ENCODE measurements at regions not wholly inside any gene's neighbourhood (a gene's known extent, or its start where the extent isn't known, plus 50 kb on each side); places are given as distances from the start of the nearest gene placed in this dataset.

DNA sequence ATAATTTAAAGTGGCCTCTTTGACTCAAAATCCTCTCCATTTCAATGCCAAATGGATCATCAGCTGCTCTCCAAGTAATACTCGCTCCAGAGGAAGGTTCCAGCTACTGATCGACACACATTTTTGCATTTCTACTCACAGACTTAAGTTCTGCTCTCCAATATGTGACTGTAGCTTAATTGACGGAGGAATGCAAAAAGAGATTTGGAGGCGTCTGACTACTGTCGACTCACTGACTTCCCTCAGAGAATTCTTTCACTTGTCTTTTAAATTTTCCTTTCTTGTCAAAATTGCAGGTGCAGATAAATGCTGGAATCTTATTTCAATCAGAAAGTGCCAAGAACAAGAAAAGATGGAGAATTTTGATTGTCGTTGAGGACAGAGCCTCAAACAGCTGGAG is 84.1 kb upstream of the PAPOLG start:
- TF ChIP-seq TEAD4 (IDR thresholded peaks at IDR 0.05) (no peak), MAX (IDR thresholded peaks at IDR 0.05) (no peak), RAD21 (IDR thresholded peaks at IDR 0.05; ENCODE audit: low read depth) (no peak), NFIC (IDR thresholded peaks at IDR 0.05) (no peak), YY1 (IDR thresholded peaks at IDR 0.05; ENCODE audit: low read depth) (no peak), CEBPB (IDR thresholded peaks at IDR 0.05) (no peak), ZBTB7A (IDR thresholded peaks at IDR 0.05; ENCODE audit: low read depth) (no peak), EGR1 (IDR thresholded peaks at IDR 0.05) (no peak), REST (IDR thresholded peaks at IDR 0.05; ENCODE audit: low read depth) (no peak), EP300 (IDR thresholded peaks at IDR 0.05; ENCODE audit: borderline replicate concordance) (no peak), CREB1 (IDR thresholded peaks at IDR 0.05; ENCODE audit: low read depth) (no peak), USF1 (IDR thresholded peaks at IDR 0.05) (no peak), TAF1 (IDR thresholded peaks at IDR 0.05; ENCODE audit: low read depth) (no peak), TCF12 (IDR thresholded peaks at IDR 0.05; ENCODE audit: low read depth) (no peak), FOXM1 (IDR thresholded peaks at IDR 0.05; ENCODE audit: borderline replicate concordance, low read depth) (no peak)

- TF ChIP-seq NFIC (IDR thresholded peaks at IDR 0.05) = no peak
- TF ChIP-seq USF1 (IDR thresholded peaks at IDR 0.05) = no peak
- TF ChIP-seq RAD21 (IDR thresholded peaks at IDR 0.05; ENCODE audit: low read depth) = peak; percentile 72
- no peak for TF ChIP-seq TEAD4 (IDR thresholded peaks at IDR 0.05)
- no peak for TF ChIP-seq TCF12 (IDR thresholded peaks at IDR 0.05; ENCODE audit: low read depth)
Measured at GRCh38 chr2:60674524-60675165, 81.4 kb upstream of the PAPOLG start.

DNA sequence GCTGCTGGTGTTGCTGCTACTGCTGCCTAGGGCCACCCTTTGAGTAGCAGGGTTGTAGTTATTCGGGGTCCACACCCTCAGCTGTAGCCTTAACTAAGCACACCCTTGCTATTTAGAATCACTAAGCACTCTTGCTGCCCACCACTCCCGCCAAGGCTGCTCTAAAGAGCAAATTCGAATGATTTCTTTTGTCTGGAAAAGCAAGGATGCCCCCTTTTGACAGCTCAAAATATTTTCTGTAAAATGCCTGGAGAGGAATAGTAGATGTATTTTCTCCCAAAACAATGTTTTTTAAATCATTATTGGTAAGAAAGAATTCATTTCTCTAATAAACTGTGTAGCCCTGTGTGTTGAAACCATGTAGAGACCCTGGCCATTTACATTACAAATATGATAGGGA is 80.8 kb upstream of the PAPOLG start:
- TF ChIP-seq TEAD4 (IDR thresholded peaks at IDR 0.05) (no peak), TAF1 (IDR thresholded peaks at IDR 0.05; ENCODE audit: low read depth) (no peak), FOXM1 (IDR thresholded peaks at IDR 0.05; ENCODE audit: borderline replicate concordance, low read depth) (no peak), CEBPB (IDR thresholded peaks at IDR 0.05) (no peak)

- TF ChIP-seq NFIC (IDR thresholded peaks at IDR 0.05) (no peak), EP300 (IDR thresholded peaks at IDR 0.05; ENCODE audit: borderline replicate concordance) (no peak), TCF12 (IDR thresholded peaks at IDR 0.05; ENCODE audit: low read depth) (no peak), REST (IDR thresholded peaks at IDR 0.05; ENCODE audit: low read depth) (no peak), CREB1 (IDR thresholded peaks at IDR 0.05; ENCODE audit: low read depth) (no peak), MAX (IDR thresholded peaks at IDR 0.05) (no peak)
Measured at GRCh38 chr2:60676706-60677330, 79.2 kb upstream of the PAPOLG start.

DNA sequence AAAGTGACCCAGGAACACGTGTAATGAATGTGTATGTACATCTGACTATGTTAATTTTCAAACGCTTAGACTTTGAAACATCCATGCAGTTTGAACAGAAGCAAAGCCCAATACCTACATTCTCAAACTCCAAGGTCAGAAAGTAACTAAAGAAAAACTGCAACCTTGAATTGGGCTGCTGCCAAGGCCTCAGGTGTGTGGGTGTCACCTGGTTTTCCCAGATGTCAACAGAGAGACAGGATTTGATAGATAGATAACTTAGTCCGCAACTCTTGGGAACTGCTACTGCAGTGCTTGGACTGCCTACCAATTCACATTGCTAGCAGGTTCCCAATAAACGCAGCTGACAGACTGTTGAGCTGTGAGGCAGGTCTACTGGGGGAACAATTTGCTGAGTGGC is 78.7 kb upstream of the PAPOLG start:
- TF ChIP-seq ZBTB7A (IDR thresholded peaks at IDR 0.05; ENCODE audit: low read depth) (no peak), TAF1 (IDR thresholded peaks at IDR 0.05; ENCODE audit: low read depth) (no peak), NFIC (IDR thresholded peaks at IDR 0.05) (no peak)

- TF ChIP-seq ZBTB7A (IDR thresholded peaks at IDR 0.05; ENCODE audit: low read depth) (no peak), CEBPB (IDR thresholded peaks at IDR 0.05) (no peak), USF1 (IDR thresholded peaks at IDR 0.05) (no peak), MAX (IDR thresholded peaks at IDR 0.05) (no peak), FOXM1 (IDR thresholded peaks at IDR 0.05; ENCODE audit: borderline replicate concordance, low read depth) (no peak), REST (IDR thresholded peaks at IDR 0.05; ENCODE audit: low read depth) (no peak), TAF1 (IDR thresholded peaks at IDR 0.05; ENCODE audit: low read depth) (no peak), YY1 (IDR thresholded peaks at IDR 0.05; ENCODE audit: low read depth) (no peak), TEAD4 (IDR thresholded peaks at IDR 0.05) (no peak), EGR1 (IDR thresholded peaks at IDR 0.05) (no peak)
Measured at GRCh38 chr2:60678551-60678950, 77.5 kb upstream of the PAPOLG start.
